ENCODE measurements at regions not wholly inside any gene's neighbourhood (a gene's known extent, or its start where the extent isn't known, plus 50 kb on each side); places are given as distances from the start of the nearest gene placed in this dataset.

DNA sequence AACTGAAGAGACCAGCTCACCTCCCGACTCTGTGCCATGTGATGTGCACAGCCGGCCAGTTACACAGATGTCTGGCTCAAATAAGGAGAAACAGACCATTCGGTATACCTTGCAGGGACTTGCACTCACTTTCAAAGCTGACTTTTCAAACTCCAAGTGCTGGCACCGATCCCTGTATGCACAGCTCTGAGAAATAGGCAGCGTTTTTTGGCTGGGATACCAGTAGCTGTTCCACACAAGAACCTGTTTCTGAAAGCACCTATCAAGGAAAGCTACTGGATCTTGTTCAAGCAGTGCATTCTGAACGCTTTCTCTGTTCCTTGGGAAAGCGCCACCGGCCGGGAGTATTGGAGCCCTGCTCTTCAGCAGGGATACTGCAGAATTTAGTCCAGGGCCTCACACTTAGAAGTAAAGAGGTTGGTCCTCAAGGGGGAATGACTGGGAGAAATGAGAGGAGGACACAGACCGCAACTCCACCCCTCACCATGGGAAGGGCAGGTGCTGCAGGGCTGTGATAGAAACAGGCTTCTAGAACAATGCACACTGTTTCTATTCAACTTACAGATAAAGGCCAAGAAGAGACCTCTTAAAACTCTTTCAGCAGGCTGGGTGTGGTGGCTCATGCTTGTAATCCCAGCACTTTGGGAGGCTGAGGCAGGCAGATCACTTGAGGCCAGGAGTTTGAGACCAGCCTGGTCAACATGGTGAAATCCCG, 53.6 kb upstream of the PABPC3 start:
- WGBS, 4 donors, result 70 to 82% (median 74%) methylated on average over 9 to 11 of the region's 11 CpGs
- Histone ChIP-seq H3K27ac (no peak overlapping the region), H3K27me3 (peaks cover 0 to 86% (median 27%) of the 10 kb centered on the region in 9 donors), H3K36me3 (no peaks in the 10 kb centered on the region), H3K4me1 (peaks cover 0 to 8% (median 0%) of the 10 kb centered on the region in 12 donors), H3K9me3 (no peaks in the 10 kb centered on the region), H3K4me3 (no peak overlapping the region)
- intact Hi-C loops (cut with DNase I), result no loop called here
- ATAC-seq (no peak), DNase-seq (no peak)
- TF ChIP-seq, protein P1, sequence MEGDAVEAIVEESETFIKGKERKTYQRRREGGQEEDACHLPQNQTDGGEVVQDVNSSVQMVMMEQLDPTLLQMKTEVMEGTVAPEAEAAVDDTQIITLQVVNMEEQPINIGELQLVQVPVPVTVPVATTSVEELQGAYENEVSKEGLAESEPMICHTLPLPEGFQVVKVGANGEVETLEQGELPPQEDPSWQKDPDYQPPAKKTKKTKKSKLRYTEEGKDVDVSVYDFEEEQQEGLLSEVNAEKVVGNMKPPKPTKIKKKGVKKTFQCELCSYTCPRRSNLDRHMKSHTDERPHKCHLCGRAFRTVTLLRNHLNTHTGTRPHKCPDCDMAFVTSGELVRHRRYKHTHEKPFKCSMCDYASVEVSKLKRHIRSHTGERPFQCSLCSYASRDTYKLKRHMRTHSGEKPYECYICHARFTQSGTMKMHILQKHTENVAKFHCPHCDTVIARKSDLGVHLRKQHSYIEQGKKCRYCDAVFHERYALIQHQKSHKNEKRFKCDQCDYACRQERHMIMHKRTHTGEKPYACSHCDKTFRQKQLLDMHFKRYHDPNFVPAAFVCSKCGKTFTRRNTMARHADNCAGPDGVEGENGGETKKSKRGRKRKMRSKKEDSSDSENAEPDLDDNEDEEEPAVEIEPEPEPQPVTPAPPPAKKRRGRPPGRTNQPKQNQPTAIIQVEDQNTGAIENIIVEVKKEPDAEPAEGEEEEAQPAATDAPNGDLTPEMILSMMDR (IDR thresholded peaks at IDR 0.05), result no peak
- TF ChIP-seq POLR2A (IDR thresholded peaks at IDR 0.05), result no peak

DNA sequence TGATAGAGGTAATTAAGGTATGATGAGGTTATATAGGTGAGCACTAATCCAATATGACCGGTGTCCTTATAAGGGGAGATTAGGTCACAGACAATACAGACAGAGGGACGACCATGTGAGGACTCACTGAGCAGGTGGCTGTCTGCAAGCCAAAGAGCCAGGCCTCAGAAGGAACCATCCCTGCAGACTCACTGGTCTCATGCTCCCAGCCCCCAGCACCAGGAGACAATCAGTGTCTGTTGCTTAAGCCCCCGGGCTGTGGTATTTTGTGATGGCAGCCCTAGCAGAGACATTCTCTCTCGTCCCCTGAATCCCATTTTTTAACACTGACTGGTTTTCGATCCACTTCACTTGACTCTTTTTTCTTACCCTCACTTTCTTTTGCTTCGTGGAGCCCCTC, 51.9 kb upstream of the PABPC3 start:
- DNase-seq (no peak), ATAC-seq (no peak)
- no peak overlapping the region for H3K4me3 ChIP-seq
- WGBS, 4 donors, result 71 to 78% (median 77%) methylated on average over 6 of the region's 6 CpGs
- no peak overlapping the region for H3K27ac ChIP-seq
- no peaks in the 10 kb centered on the region for H3K36me3 ChIP-seq
- H3K4me1 ChIP-seq, result peaks cover 0 to 8% (median 0%) of the 10 kb centered on the region in 12 donors
- no peaks in the 10 kb centered on the region for H3K9me3 ChIP-seq
- intact Hi-C loops (cut with DNase I), result no loop called here
- H3K27me3 ChIP-seq, result peaks cover 0 to 91% (median 32%) of the 10 kb centered on the region in 9 donors
- TF ChIP-seq, protein P1 (IDR thresholded peaks at IDR 0.05), result no peak
- no peak for TF ChIP-seq POLR2A (IDR thresholded peaks at IDR 0.05)

Measured in heart left ventricle (tissue), 16 donors.